ENCODE measurements at regions not wholly inside any gene's neighbourhood (a gene's known extent, or its start where the extent isn't known, plus 50 kb on each side); places are given as distances from the start of the nearest gene placed in this dataset.

DNA sequence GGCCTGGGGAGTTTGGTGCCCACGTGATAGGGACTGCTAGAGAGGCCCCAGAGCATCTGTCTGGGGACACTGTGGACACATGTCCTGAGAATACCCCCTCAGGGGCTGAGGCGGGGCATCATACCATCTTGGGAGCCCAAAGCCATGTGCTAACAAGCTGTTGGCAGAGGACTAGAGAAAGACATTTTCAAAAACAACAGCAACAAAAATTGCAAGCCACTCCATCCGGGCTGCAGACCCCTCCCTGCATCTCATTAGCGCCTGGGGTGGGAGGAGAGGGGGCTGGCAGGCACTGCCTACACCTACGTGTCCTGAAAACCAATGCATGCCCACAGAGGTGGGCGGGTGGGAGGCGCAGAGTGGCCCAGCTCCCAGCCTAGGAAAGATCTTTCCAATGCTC is 507.4 kb upstream of the PODXL start:
- Histone ChIP-seq H3K36me3 (replicated peaks in 1 of 2; ENCODE audit: control extremely low read depth in 1 of 2, control insufficient read depth in 1 of 2, extremely low read depth in 1 of 2, insufficient read depth in 2 of 2, low read length in 1 of 2) (no peaks in the 10 kb centered on the region), H3K4me1 (ENCODE audit: control insufficient read depth in 2 of 2, insufficient read depth in 2 of 2, low read length in 2 of 2) (no peaks in the 10 kb centered on the region), H3K27me3 (replicated peaks in 1 of 4; ENCODE audit: control extremely low read depth in 1 of 4, control insufficient read depth in 3 of 4, insufficient read depth in 4 of 4, low read length in 3 of 4) (no peaks in the 10 kb centered on the region), H2AFZ (ENCODE audit: insufficient read depth, low read depth, low read length, poor library complexity, severe bottlenecking) (no peak overlapping the region), H3K27ac (ENCODE audit: low read length in 2 of 2) (no peak overlapping the region), H3K9ac (ENCODE audit: low read length) (no peak overlapping the region), H3K79me2 (ENCODE audit: control insufficient read depth, insufficient read depth, low read length) (no peaks in the 10 kb centered on the region), H3K4me2 (replicated peaks; ENCODE audit: low read depth, low read length, poor library complexity, severe bottlenecking) (no peak overlapping the region), H3K4me3 (ENCODE audit: control extremely low read depth in 1 of 5, extremely low read depth in 1 of 5, insufficient read depth in 1 of 5, low read depth in 2 of 5, low read length in 4 of 5) (no peak overlapping the region), H3K9me3 (ENCODE audit: control extremely low read depth in 1 of 3, control insufficient read depth in 2 of 3, insufficient read depth in 1 of 3, low read length in 2 of 3) (peaks cover 0 to 6% (median 0%) of the 10 kb centered on the region in 3 donors), H4K20me1 (ENCODE audit: control insufficient read depth, insufficient read depth, low read length, poor library complexity, severe bottlenecking) (no peaks in the 10 kb centered on the region)
- Mint-ChIP-seq H3K4me1 (no peaks in the 10 kb centered on the region), H3K9me3 (ENCODE audit: insufficient read depth) (no peaks in the 10 kb centered on the region), H3K27ac (no peak overlapping the region), H3K4me3 (no peak overlapping the region), H3K27me3 (no peaks in the 10 kb centered on the region)
- intact Hi-C loops (cut with micrococcal nuclease), result no loop called here
- TF ChIP-seq EZH2 (IDR thresholded peaks at IDR 0.05; ENCODE audit: borderline replicate concordance, insufficient read depth, low read depth, low read length, poor library complexity, severe bottlenecking), result no peak
- 63% methylated on average over 4 of the region's 7 CpGs for WGBS (ENCODE audit: insufficient coverage)
- ChIA-PET POLR2A (no interaction called here), CTCF (no interaction called here)
- ATAC-seq (ENCODE audit: low read depth), result no peak
- no peak for DNase-seq

DNA sequence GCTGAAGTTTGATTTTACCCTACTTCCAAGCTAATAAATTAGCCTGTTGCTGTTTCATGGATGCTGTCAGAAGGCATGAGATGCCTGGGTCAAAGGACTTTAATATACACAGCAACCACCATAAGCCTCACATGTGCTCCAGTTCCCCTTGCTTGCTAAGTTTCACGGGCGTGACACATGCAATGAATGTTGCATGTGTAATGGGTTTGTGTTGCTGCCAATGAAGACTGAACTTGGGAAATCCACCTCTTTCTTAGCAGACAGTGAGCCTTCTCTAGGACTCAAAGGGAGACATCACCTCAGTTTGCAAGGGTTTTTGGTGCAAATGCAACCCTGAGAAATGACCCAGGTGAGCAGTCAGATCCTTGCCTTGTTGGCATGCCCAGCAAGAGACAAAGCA is 505.5 kb upstream of the PODXL start:
- no peaks in the 10 kb centered on the region for H3K4me1 Mint-ChIP-seq
- no peaks in the 10 kb centered on the region for H3K79me2 ChIP-seq (ENCODE audit: control insufficient read depth, insufficient read depth, low read length)
- no peak overlapping the region for H3K4me2 ChIP-seq (replicated peaks; ENCODE audit: low read depth, low read length, poor library complexity, severe bottlenecking)
- ATAC-seq (ENCODE audit: low read depth), result no peak
- CTCF ChIA-PET, result no interaction called here
- H4K20me1 ChIP-seq (ENCODE audit: control insufficient read depth, insufficient read depth, low read length, poor library complexity, severe bottlenecking), result no peaks in the 10 kb centered on the region
- intact Hi-C loops (cut with micrococcal nuclease), result no loop called here
- H3K36me3 ChIP-seq (replicated peaks in 1 of 2; ENCODE audit: control extremely low read depth in 1 of 2, control insufficient read depth in 1 of 2, extremely low read depth in 1 of 2, insufficient read depth in 2 of 2, low read length in 1 of 2), result no peaks in the 10 kb centered on the region
- WGBS (ENCODE audit: insufficient coverage), result no CpG with 5 or more reads among the region's 2 CpGs
- H3K9ac ChIP-seq (ENCODE audit: low read length), result no peak overlapping the region
- H3K9me3 Mint-ChIP-seq (ENCODE audit: insufficient read depth), result no peaks in the 10 kb centered on the region
- no peaks in the 10 kb centered on the region for H3K4me1 ChIP-seq (ENCODE audit: control insufficient read depth in 2 of 2, insufficient read depth in 2 of 2, low read length in 2 of 2)
- peaks cover 0 to 12% (median 0%) of the 10 kb centered on the region in 3 donors for H3K9me3 ChIP-seq (ENCODE audit: control extremely low read depth in 1 of 3, control insufficient read depth in 2 of 3, insufficient read depth in 1 of 3, low read length in 2 of 3)
- no peak for TF ChIP-seq EZH2 (IDR thresholded peaks at IDR 0.05; ENCODE audit: borderline replicate concordance, insufficient read depth, low read depth, low read length, poor library complexity, severe bottlenecking)
- TF ChIP-seq, protein P1, sequence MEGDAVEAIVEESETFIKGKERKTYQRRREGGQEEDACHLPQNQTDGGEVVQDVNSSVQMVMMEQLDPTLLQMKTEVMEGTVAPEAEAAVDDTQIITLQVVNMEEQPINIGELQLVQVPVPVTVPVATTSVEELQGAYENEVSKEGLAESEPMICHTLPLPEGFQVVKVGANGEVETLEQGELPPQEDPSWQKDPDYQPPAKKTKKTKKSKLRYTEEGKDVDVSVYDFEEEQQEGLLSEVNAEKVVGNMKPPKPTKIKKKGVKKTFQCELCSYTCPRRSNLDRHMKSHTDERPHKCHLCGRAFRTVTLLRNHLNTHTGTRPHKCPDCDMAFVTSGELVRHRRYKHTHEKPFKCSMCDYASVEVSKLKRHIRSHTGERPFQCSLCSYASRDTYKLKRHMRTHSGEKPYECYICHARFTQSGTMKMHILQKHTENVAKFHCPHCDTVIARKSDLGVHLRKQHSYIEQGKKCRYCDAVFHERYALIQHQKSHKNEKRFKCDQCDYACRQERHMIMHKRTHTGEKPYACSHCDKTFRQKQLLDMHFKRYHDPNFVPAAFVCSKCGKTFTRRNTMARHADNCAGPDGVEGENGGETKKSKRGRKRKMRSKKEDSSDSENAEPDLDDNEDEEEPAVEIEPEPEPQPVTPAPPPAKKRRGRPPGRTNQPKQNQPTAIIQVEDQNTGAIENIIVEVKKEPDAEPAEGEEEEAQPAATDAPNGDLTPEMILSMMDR (IDR thresholded peaks at IDR 0.05), result no peak
- POLR2A ChIA-PET, result no interaction called here
- H3K27ac Mint-ChIP-seq, result no peak overlapping the region
- H3K27ac ChIP-seq (ENCODE audit: low read length in 2 of 2), result no peak overlapping the region
- no peak overlapping the region for H3K4me3 Mint-ChIP-seq
- no peak overlapping the region for H3K4me3 ChIP-seq (ENCODE audit: control extremely low read depth in 1 of 5, extremely low read depth in 1 of 5, insufficient read depth in 1 of 5, low read depth in 2 of 5, low read length in 4 of 5)
- H3K27me3 ChIP-seq (replicated peaks in 1 of 4; ENCODE audit: control extremely low read depth in 1 of 4, control insufficient read depth in 3 of 4, insufficient read depth in 4 of 4, low read length in 3 of 4), result no peaks in the 10 kb centered on the region
- no peak overlapping the region for H2AFZ ChIP-seq (ENCODE audit: insufficient read depth, low read depth, low read length, poor library complexity, severe bottlenecking)
- no peaks in the 10 kb centered on the region for H3K27me3 Mint-ChIP-seq
- DNase-seq, result no peak
